Ascending aorta (tissue), 2 donors: ENCODE measurements at regions not wholly inside any gene's neighbourhood (a gene's known extent, or its start where the extent isn't known, plus 50 kb on each side); places are given as distances from the start of the nearest gene placed in this dataset.

Experiments used
- DNase-seq, 2 donors: peaks; one replicate each; pipeline ENCODE4 v3.0.0-alpha.2; 2019; ENCODE audit warnings: low spot score in 2 of 2
- H3K27ac ChIP-seq, 2 donors: fragments of 200-600 bp; sonication (generic); one replicate each; pipeline ENCODE4 v1.5.1; 2016 to 2017; ENCODE audit warnings: mild to moderate bottlenecking in 1 of 2
- H3K27me3 ChIP-seq: fragments of 200-600 bp; sonication (generic); one replicate; pipeline ENCODE4 v1.5.1; 2017
- H3K36me3 ChIP-seq, 2 donors: fragments of 200-600 bp; sonication (generic); one replicate each; pipeline ENCODE4 v1.5.1; 2016
- H3K4me1 ChIP-seq, 2 donors: fragments of 200-600 bp; sonication (generic); one replicate each; pipeline ENCODE4 v1.5.1; 2016 to 2017; ENCODE audit warnings: mild to moderate bottlenecking in 1 of 2
- H3K4me3 ChIP-seq, 2 donors: fragments of 200-600 bp; sonication (generic); one replicate each; pipeline ENCODE4 v1.5.1; 2016 to 2017; ENCODE audit warnings: mild to moderate bottlenecking in 1 of 2
- H3K9me3 ChIP-seq, 2 donors: fragments of 200-600 bp; sonication (generic); one replicate each; pipeline ENCODE4 v1.5.1; 2016
- CTCF ChIP-seq, 3 experiments: fragments of 200-600 bp in 2 of 3; fragments of 450-650 bp in 1 of 3; sonication (generic) in 2 of 3; IDR thresholded peaks; one replicate each; pipeline ENCODE4 v1.5.1; 2016 to 2019; ENCODE audit warnings: antibody characterized with exemption in 3 of 3, mild to moderate bottlenecking in 1 of 3, moderate library complexity in 1 of 3
- intact Hi-C: fragments of 100-400 bp; cut with DNase I; formaldehyde crosslinking; loops from one replicate; pipeline ENCODE4 v1.15.1; 2023

- TF ChIP-seq CTCF (IDR thresholded peaks at IDR 0.05): no peak
- H3K4me1 ChIP-seq: no peaks in the 10 kb centered on the region
- H3K27ac ChIP-seq: no peak overlapping the region
- no peaks in the 10 kb centered on the region for H3K9me3 ChIP-seq
- H3K27me3 ChIP-seq: no peaks in the 10 kb centered on the region
- intact Hi-C loops: no loop called here
- H3K36me3 ChIP-seq: no peaks in the 10 kb centered on the region
- DNase-seq: no peak
- H3K4me3 ChIP-seq: no peak overlapping the region
Measured at GRCh38 chr3:86175593-86176444, 815.1 kb downstream of the VGLL3 start.

- DNase-seq: no peak
- no peak for TF ChIP-seq CTCF (IDR thresholded peaks at IDR 0.05)
- Histone ChIP-seq H3K36me3 (no peaks in the 10 kb centered on the region), H3K9me3 (no peaks in the 10 kb centered on the region), H3K4me1 (no peaks in the 10 kb centered on the region), H3K4me3 (no peak overlapping the region), H3K27ac (no peak overlapping the region), H3K27me3 (no peaks in the 10 kb centered on the region)
- intact Hi-C loops: no loop called here
Measured at GRCh38 chr3:86175051-86175536, 815.9 kb downstream of the VGLL3 start.

GRCh38 chr3:86173401-86173800, 817.5 kb downstream of the VGLL3 start:
- Histone ChIP-seq H3K27ac (no peak overlapping the region), H3K4me1 (no peaks in the 10 kb centered on the region), H3K9me3 (no peaks in the 10 kb centered on the region), H3K27me3 (no peaks in the 10 kb centered on the region), H3K4me3 (no peak overlapping the region), H3K36me3 (no peaks in the 10 kb centered on the region)
- no peak for TF ChIP-seq CTCF (IDR thresholded peaks at IDR 0.05)
- no peak for DNase-seq
- intact Hi-C loops: no loop called here

GRCh38 chr3:86168512-86168911, 822.4 kb downstream of the VGLL3 start:
- DNase-seq: no peak
- intact Hi-C loops: no loop called here
- no peak for TF ChIP-seq CTCF (IDR thresholded peaks at IDR 0.05)

GRCh38 chr3:86162521-86162920, 828.4 kb downstream of the VGLL3 start:
- intact Hi-C loops: no loop called here
- no peak for DNase-seq
- H3K4me1 ChIP-seq: no peaks in the 10 kb centered on the region

More at GRCh38 chr3:86168512-86168911, 822.4 kb downstream of the VGLL3 start:
- H3K27me3 ChIP-seq: no peaks in the 10 kb centered on the region
- H3K36me3 ChIP-seq: no peaks in the 10 kb centered on the region
- H3K9me3 ChIP-seq: no peaks in the 10 kb centered on the region
- H3K4me3 ChIP-seq: no peak overlapping the region
- no peaks in the 10 kb centered on the region for H3K4me1 ChIP-seq
- no peak overlapping the region for H3K27ac ChIP-seq

More at GRCh38 chr3:86162521-86162920, 828.4 kb downstream of the VGLL3 start:
- Histone ChIP-seq H3K9me3 (no peaks in the 10 kb centered on the region), H3K27ac (no peak overlapping the region), H3K27me3 (no peaks in the 10 kb centered on the region), H3K36me3 (no peaks in the 10 kb centered on the region), H3K4me3 (no peak overlapping the region)
- no peak for TF ChIP-seq CTCF (IDR thresholded peaks at IDR 0.05)
